ENCODE measurements at regions not wholly inside any gene's neighbourhood (a gene's known extent, or its start where the extent isn't known, plus 50 kb on each side); places are given as distances from the start of the nearest gene placed in this dataset.
"Not testable (repeated sequence)": the region's sequence is repeated elsewhere in the genome, so short reads cannot be mapped to it uniquely, and the experiment has no call there.

DNA sequence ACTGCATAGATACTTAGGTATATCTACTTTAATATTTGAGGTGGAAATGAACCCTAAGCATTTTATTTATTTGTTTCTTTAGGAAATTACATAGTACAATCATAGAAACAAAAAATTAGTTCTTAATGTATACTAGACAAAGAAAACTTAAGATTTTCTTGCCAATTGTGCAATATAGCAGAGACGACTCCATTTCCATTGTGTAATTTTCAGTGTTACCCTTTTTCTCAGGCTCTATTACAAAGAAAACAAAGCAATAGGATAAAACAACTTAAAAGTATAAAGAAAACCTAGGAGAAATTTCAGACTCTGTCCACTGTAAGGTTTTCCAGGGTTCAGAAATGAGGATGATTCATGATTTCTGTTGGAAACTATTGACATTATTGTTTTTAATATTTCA is 89.0 kb upstream of the SERTAD2 start:
- no peak overlapping the region for H3K4me3 ChIP-seq (ENCODE audit: extremely low read depth, insufficient read depth, low read length, poor library complexity, severe bottlenecking)
- H3K4me1 ChIP-seq (ENCODE audit: control insufficient read depth, insufficient read depth, low read length, poor library complexity, severe bottlenecking), result no peaks in the 10 kb centered on the region
- no peaks in the 10 kb centered on the region for H3K9me3 ChIP-seq (ENCODE audit: control insufficient read depth, low read length)
- WGBS, 2 experiments (ENCODE audit: insufficient coverage in 2 of 2), result no CpG with 5 or more reads among the region's 1 CpG
- no peak overlapping the region for H3K27ac ChIP-seq (ENCODE audit: low read depth, low read length, severe bottlenecking)
- no peaks in the 10 kb centered on the region for H3K36me3 ChIP-seq (ENCODE audit: control insufficient read depth, insufficient read depth, low read length)

DNA sequence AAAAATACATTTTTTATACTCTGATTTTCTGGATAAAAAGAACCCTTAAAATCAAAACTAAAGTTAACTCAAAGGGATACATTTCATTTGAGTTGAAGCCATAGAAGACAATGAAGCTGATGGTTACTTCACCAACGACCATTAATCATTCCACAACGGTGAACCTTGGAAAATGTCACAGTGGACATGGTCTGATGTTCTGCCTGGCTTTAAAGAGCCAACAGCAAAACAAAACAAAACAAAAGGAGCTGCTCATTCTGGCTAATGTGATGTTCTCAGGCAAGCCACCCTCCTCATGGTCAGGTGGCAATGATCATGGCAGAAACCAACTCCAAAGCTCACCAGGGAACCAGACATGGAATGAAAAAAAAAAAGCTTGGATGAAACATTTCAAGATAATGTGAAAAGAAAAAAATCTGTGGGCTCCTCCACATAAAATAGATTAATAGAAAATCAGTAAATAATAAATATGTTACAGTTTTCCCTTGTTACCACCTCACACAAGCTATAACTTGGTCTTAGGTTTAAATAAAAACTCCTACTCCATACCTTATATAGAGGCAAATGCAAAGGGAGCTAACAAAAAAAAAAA is 90.1 kb upstream of the SERTAD2 start:
- WGBS, 2 experiments (ENCODE audit: insufficient coverage in 2 of 2), result 90 to 100% methylated on average over 2 of the region's 2 CpGs
- no peaks in the 10 kb centered on the region for H3K36me3 ChIP-seq (ENCODE audit: control insufficient read depth, insufficient read depth, low read length)
- no peak overlapping the region for H3K4me3 ChIP-seq (ENCODE audit: extremely low read depth, insufficient read depth, low read length, poor library complexity, severe bottlenecking)
- H3K27ac ChIP-seq (ENCODE audit: low read depth, low read length, severe bottlenecking), result no peak overlapping the region
- H3K4me1 ChIP-seq (ENCODE audit: control insufficient read depth, insufficient read depth, low read length, poor library complexity, severe bottlenecking), result no peaks in the 10 kb centered on the region
- H3K9me3 ChIP-seq (ENCODE audit: control insufficient read depth, low read length), result no peaks in the 10 kb centered on the region

DNA sequence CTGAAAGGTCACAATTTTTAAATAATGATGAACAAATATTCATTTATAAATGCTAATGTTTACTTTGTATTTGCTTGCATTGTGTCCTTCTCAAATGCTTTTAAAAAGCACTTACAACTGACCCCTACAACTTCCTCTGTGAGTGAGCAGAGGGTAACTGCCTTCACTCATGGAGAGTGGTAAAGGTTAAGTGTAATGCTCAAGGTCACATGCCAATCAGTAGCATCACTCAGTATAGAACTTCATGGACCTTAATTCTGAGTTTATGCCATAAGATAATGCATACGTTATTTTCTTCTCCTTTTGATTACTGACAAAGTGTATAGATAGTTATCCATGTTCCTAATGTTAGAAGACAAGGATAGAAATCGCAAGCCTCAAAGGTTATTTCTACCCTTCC is 91.8 kb upstream of the SERTAD2 start:
- no peak overlapping the region for H3K27ac ChIP-seq (ENCODE audit: low read depth, low read length, severe bottlenecking)
- WGBS, 2 experiments (ENCODE audit: insufficient coverage in 2 of 2), result no CpG with 5 or more reads among the region's 2 CpGs

DNA sequence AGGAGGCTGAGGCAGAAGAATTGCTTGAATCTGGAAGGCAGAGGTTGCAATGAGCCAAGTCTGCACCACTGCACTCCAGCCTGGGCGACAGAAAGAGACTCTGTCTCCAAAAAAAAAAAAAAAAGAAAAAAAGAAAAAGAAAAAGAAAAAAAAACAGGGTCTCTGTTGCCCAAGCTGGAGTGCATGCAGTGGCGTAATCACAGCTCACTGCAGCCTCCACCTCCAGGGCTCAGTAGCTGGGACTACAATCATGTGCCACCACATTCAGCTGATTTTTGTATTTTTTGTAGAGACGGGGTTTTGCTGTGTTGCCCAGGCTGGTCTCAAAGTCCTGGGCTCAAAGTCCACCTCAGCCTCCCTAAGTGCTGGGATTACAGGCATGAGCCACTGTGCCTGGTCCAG is 94.0 kb upstream of the SERTAD2 start:
- H3K36me3 ChIP-seq (ENCODE audit: control insufficient read depth, insufficient read depth, low read length); H3K27ac ChIP-seq (ENCODE audit: low read depth, low read length, severe bottlenecking); H3K4me1 ChIP-seq (ENCODE audit: control insufficient read depth, insufficient read depth, low read length, poor library complexity, severe bottlenecking); H3K9me3 ChIP-seq (ENCODE audit: control insufficient read depth, low read length); H3K4me3 ChIP-seq (ENCODE audit: extremely low read depth, insufficient read depth, low read length, poor library complexity, severe bottlenecking): not testable (repeated sequence)
- WGBS, 2 experiments (ENCODE audit: insufficient coverage in 2 of 2), result 94 to 100% methylated on average over 1 to 2 of the region's 3 CpGs

More for the DNA sequence above, 91.8 kb upstream of the SERTAD2 start:
- no peak overlapping the region for H3K4me3 ChIP-seq (ENCODE audit: extremely low read depth, insufficient read depth, low read length, poor library complexity, severe bottlenecking)
- H3K4me1 ChIP-seq (ENCODE audit: control insufficient read depth, insufficient read depth, low read length, poor library complexity, severe bottlenecking), result no peaks in the 10 kb centered on the region
- H3K36me3 ChIP-seq (ENCODE audit: control insufficient read depth, insufficient read depth, low read length), result no peaks in the 10 kb centered on the region
- H3K9me3 ChIP-seq (ENCODE audit: control insufficient read depth, low read length), result no peaks in the 10 kb centered on the region

DNA sequence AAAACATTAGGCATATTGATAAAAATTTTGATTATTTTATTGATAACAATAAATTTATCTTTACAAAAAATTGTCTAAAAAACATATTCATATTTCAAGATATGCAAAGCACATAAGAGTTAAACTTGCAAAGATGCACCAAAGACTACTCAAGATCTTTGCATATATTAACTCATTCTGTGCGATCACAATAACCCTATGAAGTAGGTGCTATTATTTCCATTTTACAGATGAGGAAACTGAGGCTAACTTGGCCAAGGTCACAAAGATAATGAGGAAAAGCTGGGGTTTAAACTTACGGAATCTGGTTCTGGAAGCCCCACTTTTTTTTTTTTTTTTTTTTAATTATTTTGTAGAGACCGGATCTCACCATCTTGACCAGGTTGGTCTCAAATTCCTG is 94.4 kb upstream of the SERTAD2 start:
- no peak overlapping the region for H3K4me3 ChIP-seq (ENCODE audit: extremely low read depth, insufficient read depth, low read length, poor library complexity, severe bottlenecking)
- no peak overlapping the region for H3K27ac ChIP-seq (ENCODE audit: low read depth, low read length, severe bottlenecking)
- peaks cover 6% of the 10 kb centered on the region for H3K4me1 ChIP-seq (ENCODE audit: control insufficient read depth, insufficient read depth, low read length, poor library complexity, severe bottlenecking)
- 100% methylated on average over 1 of the region's 3 CpGs; no CpG with 5 or more reads in 1 of the 2 experiments for WGBS, 2 experiments (ENCODE audit: insufficient coverage in 2 of 2)
- no peaks in the 10 kb centered on the region for H3K9me3 ChIP-seq (ENCODE audit: control insufficient read depth, low read length)
- no peaks in the 10 kb centered on the region for H3K36me3 ChIP-seq (ENCODE audit: control insufficient read depth, insufficient read depth, low read length)

DNA sequence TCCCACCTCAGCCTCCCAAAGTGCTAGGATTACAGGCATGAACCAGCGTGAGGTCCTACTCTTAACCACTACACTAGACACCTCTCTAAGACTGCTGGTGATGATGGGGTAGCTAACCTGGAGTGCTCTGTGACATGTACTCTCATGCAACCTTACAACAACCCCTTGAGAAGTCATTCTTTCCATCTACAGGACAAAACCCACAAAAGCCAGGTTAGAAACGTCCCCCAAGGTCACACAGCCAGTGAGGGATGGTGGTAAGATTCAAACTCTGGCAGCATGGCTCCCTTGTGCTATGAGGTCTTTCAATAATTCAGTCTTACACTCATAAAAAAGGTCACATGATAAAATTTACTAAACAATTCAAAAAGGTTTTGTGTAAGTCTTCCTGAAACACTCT is 94.8 kb upstream of the SERTAD2 start:
- 83% methylated on average over 2 of the region's 2 CpGs; no CpG with 5 or more reads in 1 of the 2 experiments for WGBS, 2 experiments (ENCODE audit: insufficient coverage in 2 of 2)
- no peak overlapping the region for H3K4me3 ChIP-seq (ENCODE audit: extremely low read depth, insufficient read depth, low read length, poor library complexity, severe bottlenecking)
- no peaks in the 10 kb centered on the region for H3K36me3 ChIP-seq (ENCODE audit: control insufficient read depth, insufficient read depth, low read length)
- no peaks in the 10 kb centered on the region for H3K9me3 ChIP-seq (ENCODE audit: control insufficient read depth, low read length)
- no peak overlapping the region for H3K27ac ChIP-seq (ENCODE audit: low read depth, low read length, severe bottlenecking)
- peaks cover 6% of the 10 kb centered on the region for H3K4me1 ChIP-seq (ENCODE audit: control insufficient read depth, insufficient read depth, low read length, poor library complexity, severe bottlenecking)

DNA sequence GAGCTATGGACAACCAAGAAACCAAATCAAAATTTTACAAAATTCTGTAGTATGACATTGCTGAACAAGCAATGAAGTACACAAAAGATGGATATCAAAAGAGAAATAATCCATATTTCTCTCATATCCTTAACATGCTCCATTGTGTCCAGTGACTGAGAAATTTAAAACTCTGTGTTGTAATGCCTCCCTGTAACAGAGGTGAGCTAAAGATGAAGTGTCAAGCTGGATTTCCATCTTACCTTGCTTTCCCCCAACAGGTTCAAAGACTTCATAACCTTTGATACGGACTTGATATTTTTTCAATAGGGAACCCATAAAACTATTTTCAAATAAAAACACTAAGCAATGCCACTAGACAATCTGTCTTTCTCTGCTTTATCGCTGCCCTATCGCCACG is 95.7 kb upstream of the SERTAD2 start:
- Histone ChIP-seq H3K4me3 (ENCODE audit: extremely low read depth, insufficient read depth, low read length, poor library complexity, severe bottlenecking) (peak overlapping the region; percentile 84), H3K9me3 (ENCODE audit: control insufficient read depth, low read length) (no peaks in the 10 kb centered on the region), H3K27ac (ENCODE audit: low read depth, low read length, severe bottlenecking) (no peak overlapping the region), H3K4me1 (ENCODE audit: control insufficient read depth, insufficient read depth, low read length, poor library complexity, severe bottlenecking) (peaks cover 6% of the 10 kb centered on the region), H3K36me3 (ENCODE audit: control insufficient read depth, insufficient read depth, low read length) (no peaks in the 10 kb centered on the region)
- 70 to 90% methylated on average over 1 to 2 of the region's 4 CpGs for WGBS, 2 experiments (ENCODE audit: insufficient coverage in 2 of 2)

DNA sequence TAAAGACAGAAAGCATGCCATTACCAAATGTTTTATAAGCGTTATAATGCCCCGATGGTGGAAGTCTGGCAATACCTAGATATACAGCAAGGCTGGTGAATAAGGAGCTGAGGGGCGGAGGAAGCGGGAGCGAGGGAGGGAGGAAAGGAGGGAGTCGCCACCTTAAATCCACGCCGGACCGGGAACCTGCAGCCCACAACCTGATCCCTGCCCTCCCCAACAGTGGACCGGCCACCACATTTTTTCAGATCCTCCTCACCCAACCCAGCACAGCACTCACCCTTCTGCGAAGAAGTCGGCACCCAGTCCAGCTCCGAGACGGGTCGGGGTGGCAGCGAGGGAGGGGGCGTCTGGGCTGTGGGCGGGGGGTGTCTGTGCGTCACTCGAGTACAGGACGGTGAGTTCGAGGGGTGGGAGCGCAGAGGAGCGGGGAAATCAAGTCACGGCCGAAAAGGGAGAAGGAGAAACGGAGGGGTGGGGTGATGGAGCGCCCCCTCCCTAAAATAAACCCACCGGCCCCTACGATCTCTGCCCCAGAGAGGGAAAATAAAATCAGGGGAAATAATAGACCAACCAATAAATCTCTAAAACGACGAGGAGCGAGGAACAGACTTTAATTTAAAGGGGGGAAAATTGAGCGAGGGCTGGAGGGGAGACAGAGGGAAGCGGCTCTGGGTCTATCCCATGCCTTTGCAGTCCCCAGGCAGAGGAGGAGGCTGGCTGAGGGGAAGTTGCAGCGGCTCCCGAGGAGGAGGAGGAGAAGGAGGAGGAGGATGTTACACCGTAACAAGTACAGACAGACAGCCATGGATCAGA is 96.5 kb upstream of the SERTAD2 start:
- peak overlapping the region; percentile 84 for H3K4me3 ChIP-seq (ENCODE audit: extremely low read depth, insufficient read depth, low read length, poor library complexity, severe bottlenecking)
- peaks cover 6% of the 10 kb centered on the region for H3K4me1 ChIP-seq (ENCODE audit: control insufficient read depth, insufficient read depth, low read length, poor library complexity, severe bottlenecking)
- WGBS, 2 experiments (ENCODE audit: insufficient coverage in 2 of 2), result 0 to 2% methylated on average over 11 to 17 of the region's 38 CpGs

DNA sequence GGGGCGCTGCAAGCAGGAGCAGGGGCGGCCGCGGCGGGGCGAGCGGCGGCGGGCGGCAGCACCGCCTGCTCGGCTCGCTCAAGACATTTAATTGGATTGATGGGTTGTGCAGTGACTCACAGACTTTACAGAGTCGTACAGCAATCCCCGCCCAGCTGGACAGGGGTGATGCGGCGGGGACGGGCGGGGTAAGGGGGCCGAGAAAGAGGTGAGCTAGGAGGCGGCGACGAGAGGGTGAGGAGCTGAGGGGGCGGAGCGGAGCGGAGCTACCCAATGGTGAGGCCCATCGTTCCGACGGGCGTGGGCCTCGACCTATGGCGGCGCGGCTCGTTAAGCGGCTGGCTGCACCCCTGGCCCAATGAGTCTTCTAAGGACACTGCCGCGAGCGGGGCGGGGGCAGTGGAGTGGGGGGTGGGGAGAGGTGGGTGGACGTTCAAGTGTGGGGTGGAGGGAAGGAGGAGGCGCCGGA is 97.1 kb upstream of the SERTAD2 start:
- H3K4me1 ChIP-seq (ENCODE audit: control insufficient read depth, insufficient read depth, low read length, poor library complexity, severe bottlenecking), result peaks cover 6% of the 10 kb centered on the region
- peak overlapping the region; percentile 90 for H3K27ac ChIP-seq (ENCODE audit: low read depth, low read length, severe bottlenecking)
- no peaks in the 10 kb centered on the region for H3K36me3 ChIP-seq (ENCODE audit: control insufficient read depth, insufficient read depth, low read length)
- H3K4me3 ChIP-seq (ENCODE audit: extremely low read depth, insufficient read depth, low read length, poor library complexity, severe bottlenecking), result peak overlapping the region; percentile 84
- no peaks in the 10 kb centered on the region for H3K9me3 ChIP-seq (ENCODE audit: control insufficient read depth, low read length)
- whole genome bisulfite sequencing, 2 experiments (ENCODE audit: insufficient coverage in 2 of 2), result 0% methylated on average over 25 to 28 of the region's 43 CpGs

More for the DNA sequence above, 96.5 kb upstream of the SERTAD2 start:
- H3K9me3 ChIP-seq (ENCODE audit: control insufficient read depth, low read length), result no peaks in the 10 kb centered on the region
- peak overlapping the region; percentile 90 for H3K27ac ChIP-seq (ENCODE audit: low read depth, low read length, severe bottlenecking)
- H3K36me3 ChIP-seq (ENCODE audit: control insufficient read depth, insufficient read depth, low read length), result no peaks in the 10 kb centered on the region

DNA sequence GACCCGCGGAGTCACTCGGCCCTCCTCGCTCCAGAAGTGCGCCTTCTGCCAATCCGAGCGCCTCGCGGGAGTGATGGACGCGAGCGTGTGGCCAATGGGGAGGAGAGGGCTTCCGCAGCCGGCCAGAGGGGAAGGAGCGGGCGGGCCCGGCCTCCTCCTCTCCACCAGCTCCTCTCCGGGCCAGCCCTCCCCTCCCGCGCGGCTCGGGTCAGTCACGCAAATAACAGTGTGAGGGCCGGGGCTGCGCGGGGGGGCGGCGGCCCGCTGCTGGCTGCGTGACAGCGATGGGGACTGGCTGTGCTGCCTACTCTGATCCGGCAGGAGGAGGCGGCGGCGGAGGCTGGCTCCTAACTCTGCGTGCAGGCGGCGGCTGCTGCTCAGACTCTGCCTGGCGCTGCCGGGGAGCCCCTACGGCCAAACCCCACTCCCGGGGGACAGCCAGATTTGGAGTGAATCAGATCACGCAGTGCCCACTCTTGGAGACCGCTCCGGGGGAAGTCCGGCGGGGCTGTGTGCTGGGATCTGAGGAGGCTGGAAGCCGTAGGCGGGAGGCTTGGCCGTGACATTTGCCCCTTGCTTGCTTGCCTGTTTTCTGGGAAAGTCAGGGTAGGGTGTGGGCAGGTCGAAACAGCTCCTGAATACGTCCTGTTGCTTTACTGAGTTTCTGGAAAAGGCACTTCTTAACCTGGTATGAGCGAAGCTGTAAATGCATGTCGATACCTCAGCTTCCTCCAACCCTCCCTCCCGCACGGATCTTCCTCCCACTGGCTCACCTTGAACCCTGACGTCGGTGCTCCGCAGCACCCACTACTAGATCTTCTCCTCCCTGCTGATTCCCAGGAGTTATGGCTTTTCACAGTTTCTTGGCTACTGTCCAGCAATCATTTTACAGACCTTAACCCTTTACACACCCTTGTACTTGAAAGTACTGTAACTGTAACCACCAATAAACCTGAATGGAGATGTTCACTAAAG is 97.9 kb upstream of the SERTAD2 start:
- Histone ChIP-seq H3K27ac (ENCODE audit: low read depth, low read length, severe bottlenecking) (peak overlapping the region; percentile 87), H3K36me3 (ENCODE audit: control insufficient read depth, insufficient read depth, low read length) (no peaks in the 10 kb centered on the region), H3K9me3 (ENCODE audit: control insufficient read depth, low read length) (peaks cover 7% of the 10 kb centered on the region), H3K4me1 (ENCODE audit: control insufficient read depth, insufficient read depth, low read length, poor library complexity, severe bottlenecking) (peaks cover 6% of the 10 kb centered on the region), H3K4me3 (ENCODE audit: extremely low read depth, insufficient read depth, low read length, poor library complexity, severe bottlenecking) (peak overlapping the region; percentile 70)
- 1 to 2% methylated on average over 41 to 47 of the region's 59 CpGs for WGBS, 2 experiments (ENCODE audit: insufficient coverage in 2 of 2)

Data from mesodermal cell (in vitro differentiated cells).